Liver (tissue), 3 donors: ENCODE measurements at regions not wholly inside any gene's neighbourhood (a gene's known extent, or its start where the extent isn't known, plus 50 kb on each side); places are given as distances from the start of the nearest gene placed in this dataset.

Experiments
- EGR1 ChIP-seq, 2 donors: IDR thresholded peaks; 2 replicates each; pipeline ENCODE4 v1.6.1; 2016 to 2018; ENCODE audit warnings: antibody characterized with exemption in 2 of 2, low read depth in 2 of 2
- FOXA1 ChIP-seq: IDR thresholded peaks from 2 replicates; pipeline ENCODE4 v1.6.1; 2016; ENCODE audit warnings: antibody characterized with exemption
- SP1 ChIP-seq: IDR thresholded peaks from 2 replicates; pipeline ENCODE4 v1.6.1; 2018; ENCODE audit warnings: antibody characterized with exemption, mild to moderate bottlenecking
- YY1 ChIP-seq: IDR thresholded peaks from 2 replicates; pipeline ENCODE4 v1.6.1; 2016; ENCODE audit warnings: antibody characterized with exemption, mild to moderate bottlenecking
- ZBTB33 ChIP-seq: IDR thresholded peaks from 2 replicates; pipeline ENCODE4 v1.6.1; 2016; ENCODE audit warnings: antibody characterized with exemption
- TF ChIP-seq, protein P1 (sequence below): fragments of 150-350 bp; IDR thresholded peaks from 2 replicates; pipeline ENCODE4 v1.5.1; 2017; ENCODE audit warnings: improper control_type of control experiment, low read depth, low read length; ENCODE audit not compliant: missing input control
- TF ChIP-seq, protein P2 (sequence below): IDR thresholded peaks from 2 replicates; pipeline ENCODE4 v1.6.1; 2016; ENCODE audit warnings: antibody characterized with exemption
- donor health status: healthy.
- donor health status: healthy.

- TF ChIP-seq, protein P1, sequence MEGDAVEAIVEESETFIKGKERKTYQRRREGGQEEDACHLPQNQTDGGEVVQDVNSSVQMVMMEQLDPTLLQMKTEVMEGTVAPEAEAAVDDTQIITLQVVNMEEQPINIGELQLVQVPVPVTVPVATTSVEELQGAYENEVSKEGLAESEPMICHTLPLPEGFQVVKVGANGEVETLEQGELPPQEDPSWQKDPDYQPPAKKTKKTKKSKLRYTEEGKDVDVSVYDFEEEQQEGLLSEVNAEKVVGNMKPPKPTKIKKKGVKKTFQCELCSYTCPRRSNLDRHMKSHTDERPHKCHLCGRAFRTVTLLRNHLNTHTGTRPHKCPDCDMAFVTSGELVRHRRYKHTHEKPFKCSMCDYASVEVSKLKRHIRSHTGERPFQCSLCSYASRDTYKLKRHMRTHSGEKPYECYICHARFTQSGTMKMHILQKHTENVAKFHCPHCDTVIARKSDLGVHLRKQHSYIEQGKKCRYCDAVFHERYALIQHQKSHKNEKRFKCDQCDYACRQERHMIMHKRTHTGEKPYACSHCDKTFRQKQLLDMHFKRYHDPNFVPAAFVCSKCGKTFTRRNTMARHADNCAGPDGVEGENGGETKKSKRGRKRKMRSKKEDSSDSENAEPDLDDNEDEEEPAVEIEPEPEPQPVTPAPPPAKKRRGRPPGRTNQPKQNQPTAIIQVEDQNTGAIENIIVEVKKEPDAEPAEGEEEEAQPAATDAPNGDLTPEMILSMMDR, result no peak
- no peak for TF ChIP-seq FOXA1
- no peak for TF ChIP-seq SP1
- TF ChIP-seq, protein P2, sequence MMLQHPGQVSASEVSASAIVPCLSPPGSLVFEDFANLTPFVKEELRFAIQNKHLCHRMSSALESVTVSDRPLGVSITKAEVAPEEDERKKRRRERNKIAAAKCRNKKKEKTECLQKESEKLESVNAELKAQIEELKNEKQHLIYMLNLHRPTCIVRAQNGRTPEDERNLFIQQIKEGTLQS, result no peak
- no peak for TF ChIP-seq EGR1 (IDR thresholded peaks at IDR 0.05; ENCODE audit: low read depth in 2 of 2)
- TF ChIP-seq YY1, result no peak
- TF ChIP-seq ZBTB33, result no peak
These were observed 164.6 kb downstream of the ENGASE start for GRCh38 chr17:79239205-79239604.
